Astrocyte of the hippocampus (primary cell): ENCODE measurements at regions not wholly inside any gene's neighbourhood (a gene's known extent, or its start where the extent isn't known, plus 50 kb on each side); places are given as distances from the start of the nearest gene placed in this dataset.
A peak's percentile ranks its signal among the peaks of the same experiment; 100 is the strongest.

Source experiments
- DNase-seq: peaks from one replicate; pipeline ENCODE4 v3.0.0; 2011; ENCODE audit warnings: low read depth, low spot score

DNA sequence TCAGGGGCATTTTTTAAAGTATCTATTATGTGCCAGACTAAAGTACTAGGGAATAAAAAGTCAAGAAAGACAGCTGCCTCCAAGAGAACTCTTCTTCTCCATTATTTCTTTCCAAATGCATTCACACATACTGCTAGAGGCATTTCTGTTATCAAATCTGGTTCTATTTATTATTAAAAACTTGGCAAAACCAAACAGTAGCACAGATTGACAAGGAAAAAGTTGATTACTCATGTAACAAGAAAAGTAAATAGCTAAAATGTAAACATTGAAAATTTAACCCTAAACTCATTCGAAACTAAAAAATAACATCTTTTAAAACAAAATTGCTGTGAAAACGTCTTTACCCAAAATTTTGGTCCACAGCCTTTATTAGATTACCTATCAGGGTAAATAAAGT is 132.9 kb upstream of the GUCY1A2 start:
- DNase-seq: no peak

DNA sequence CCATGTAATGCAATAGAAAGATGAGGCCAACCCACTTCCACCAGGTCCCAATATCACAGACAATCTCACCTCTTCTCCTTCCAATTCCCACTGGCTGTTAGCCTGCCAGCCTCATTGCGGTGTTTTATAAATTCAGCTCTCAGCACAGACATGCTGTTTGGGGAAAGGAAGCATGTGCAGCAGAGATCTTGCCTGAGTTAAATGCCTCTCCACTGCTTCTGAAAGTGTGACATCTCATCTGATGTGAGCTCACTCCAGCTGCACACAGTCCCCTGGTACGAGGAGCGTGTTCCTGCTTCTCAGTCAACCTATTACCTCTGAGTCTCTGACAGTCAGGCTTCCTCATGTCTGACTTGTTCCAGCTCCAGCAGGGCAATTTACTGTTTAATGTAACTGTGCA is 122.7 kb upstream of the GUCY1A2 start:
- DNase-seq: no peak

DNA sequence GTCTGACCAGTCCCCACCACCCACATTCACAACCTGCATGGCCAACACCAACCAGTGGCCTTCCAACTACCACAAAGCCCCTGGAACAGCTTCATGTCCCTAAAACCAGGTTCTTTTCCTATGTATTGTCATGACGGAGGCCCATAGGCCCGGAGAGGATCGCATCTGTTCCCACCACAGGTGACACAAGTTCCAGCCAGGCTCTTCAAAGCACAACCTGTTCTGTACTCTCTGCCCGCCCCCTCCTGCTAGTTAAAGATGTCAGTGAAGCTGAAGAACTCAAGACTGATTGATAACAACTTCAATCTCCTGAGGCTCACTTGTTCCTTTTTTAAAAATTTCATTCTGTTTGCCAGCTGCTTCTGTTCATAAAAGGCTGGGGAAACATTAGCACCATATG is 121.1 kb upstream of the GUCY1A2 start:
- DNase-seq: no peak

DNA sequence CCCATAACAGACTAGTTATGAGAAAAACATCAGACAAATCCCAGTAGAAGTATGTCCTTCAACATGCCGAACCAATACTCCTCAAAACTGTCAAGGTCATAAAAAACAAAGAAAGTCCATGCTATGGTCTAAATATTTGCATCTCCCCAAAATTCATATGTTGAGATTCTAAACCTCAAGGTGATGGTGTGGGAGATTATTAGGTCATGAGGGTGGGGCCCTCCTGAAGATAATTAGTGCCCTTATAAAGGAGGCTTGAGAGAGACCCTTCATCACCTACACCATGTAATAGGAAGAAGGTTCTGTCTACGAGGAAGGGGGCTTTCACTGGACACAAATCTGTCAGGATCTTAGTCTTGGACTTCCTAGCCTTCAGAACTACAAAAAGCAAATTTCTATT is 118.6 kb upstream of the GUCY1A2 start:
- DNase-seq: no peak

DNA sequence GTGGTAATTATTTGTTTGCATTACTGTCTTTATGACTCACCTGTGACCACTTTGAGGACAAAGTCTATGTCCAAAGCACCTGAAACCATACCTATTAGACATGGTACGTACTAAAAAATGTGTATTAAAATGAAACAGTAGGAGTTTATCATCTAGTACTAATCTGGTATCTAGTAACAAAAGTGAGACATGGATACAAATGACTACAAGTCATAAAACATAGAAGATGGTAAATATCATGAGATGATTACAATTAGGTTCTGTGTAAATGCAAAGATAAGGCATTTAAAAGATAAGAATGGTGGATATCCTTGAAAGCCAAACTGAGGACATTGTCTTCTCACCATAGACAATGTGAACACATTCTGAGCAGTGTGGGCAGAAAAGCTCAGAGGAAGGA is 113.5 kb upstream of the GUCY1A2 start:
- DNase-seq: no peak

DNA sequence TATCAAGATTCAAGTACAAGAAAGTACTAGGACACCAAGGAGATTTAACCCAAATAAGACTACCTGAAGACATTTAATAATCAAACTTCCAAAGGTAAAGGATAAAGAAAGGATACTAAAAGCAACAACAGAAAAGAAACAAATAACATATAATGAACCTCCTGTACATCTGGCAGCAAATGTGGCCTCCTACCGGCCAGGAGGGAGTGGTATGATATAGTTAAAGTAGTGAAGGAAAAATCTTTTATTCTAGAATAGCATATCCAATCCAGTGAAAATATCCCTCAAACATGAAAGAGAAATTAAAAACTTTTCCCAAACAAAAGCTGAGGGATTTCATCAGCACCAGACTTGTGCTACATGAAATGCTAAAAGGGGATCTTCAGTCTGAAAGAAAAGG is 104.7 kb upstream of the GUCY1A2 start:
- DNase-seq: no peak

DNA sequence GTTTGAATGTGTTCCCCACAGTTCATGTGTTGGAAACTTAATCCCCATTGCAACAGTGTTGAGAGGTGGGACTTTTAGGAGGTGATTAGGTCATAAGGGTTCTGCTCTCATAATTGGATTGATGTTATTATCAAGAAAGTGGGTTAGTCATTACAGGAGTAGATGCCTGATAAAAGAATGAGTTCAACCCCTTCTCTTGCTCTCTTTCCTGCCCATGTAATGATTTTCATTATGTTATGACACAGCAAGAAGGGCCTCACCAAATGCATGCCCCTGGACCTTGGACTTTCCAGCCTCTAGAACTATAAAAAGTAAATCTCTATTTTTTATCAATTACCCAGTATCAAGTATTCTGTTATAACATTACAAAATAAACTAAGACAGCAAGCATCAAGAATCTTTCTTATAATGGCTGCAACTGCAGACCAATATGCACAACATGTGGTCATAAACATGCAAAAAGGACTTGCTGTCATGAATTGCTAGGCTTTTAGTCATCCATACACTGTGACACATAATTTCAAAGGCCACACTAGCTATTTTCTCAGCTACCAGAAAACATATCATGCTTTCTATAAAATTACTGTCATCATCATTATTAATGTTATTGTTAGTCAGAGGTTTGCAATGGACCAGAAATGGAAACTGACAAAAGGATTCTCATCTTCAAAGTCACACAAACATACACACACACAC is 99.9 kb upstream of the GUCY1A2 start:
- no peak for DNase-seq

DNA sequence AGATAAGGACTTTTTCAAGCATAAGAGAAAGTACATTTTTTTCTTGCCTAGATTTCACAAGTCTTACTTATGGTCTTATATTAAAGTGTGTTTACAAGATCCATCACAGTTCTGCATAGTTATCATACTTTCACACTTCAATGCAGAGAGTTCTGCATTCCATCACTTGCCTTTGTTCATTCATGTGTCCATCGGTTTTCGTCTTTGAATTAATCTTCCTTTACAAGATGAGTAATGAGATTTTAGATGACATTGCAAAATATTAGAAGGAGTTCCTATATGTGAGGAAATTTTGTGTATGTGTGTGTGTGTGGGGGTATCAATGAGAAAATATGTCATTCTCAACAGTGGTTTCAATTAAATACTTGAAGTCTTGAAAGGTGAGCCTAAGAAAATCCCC is 98.1 kb upstream of the GUCY1A2 start:
- peak; percentile 68 for DNase-seq

DNA sequence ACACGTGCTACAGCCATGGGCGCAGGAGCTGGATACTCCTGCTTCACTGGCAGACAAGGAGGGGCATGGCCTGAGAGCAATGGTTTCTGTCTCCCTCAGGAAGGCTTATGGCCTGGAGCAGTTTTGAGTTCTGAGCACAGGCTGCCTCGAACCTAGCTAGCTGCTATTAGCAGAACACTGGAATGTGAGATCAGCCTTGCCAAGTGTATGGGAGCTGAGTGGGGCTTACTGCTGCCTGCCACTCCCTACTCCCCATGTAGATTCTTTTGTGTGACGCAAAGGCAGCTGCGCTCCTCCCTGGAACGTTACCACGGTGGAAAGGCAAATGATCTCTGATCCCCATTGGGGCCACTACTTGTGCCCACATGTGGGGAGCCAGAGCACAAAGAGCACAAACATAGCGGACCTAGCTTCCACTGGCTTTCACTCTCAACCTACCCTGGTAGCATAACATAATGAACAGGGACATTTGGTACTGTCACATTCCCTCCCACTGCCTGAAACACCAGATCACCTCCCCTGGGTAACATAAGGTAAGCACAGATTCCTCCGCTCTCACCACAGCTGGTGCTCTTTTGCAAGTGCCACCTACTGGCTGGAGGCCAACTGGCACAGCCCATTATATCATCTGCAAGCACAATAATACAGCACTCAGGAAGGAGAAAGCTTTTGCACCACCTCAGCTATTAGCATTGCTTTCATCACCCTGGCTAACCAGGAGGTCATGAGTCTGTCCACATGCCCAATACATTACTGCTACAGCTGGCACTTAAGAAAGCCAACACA is 84.6 kb upstream of the GUCY1A2 start:
- DNase-seq: no peak

DNA sequence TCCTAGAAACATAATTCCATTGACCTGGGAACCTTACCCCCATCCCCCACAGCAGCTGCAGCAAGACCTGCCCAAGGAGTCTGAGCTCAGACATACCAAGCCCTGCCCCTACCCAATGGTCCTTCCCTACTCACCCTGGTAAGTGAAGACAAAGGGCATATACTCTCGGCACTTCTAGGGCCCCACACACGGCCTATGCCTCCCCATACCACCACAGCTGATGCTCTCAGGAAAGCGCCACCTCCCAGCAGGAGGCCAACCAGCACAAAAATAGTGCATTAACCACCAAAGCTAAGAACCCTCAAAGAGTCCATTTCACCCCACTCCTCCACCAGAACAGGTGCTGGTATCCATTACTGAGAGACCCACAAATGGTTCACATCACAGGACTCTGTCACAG is 74.4 kb upstream of the GUCY1A2 start:
- DNase-seq: no peak

DNA sequence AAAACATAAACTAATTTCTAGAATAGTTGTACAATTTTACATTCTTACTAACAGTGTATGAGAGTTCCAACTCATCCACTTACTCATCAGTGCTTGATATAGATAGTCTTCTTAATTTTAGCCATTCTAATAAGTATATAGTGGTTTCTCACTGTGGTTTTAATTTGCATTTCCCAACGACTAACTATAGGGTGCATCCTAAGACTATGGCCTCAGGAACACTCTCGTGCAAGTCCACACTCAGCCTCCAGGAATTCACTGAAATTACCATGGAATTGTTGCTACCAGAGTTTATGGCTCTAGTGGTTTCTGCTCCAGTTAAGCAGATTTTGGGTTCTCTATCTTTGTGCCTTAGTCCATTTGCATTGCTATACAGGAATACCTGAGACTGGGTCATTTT is 60.1 kb upstream of the GUCY1A2 start:
- peak; percentile 6 for DNase-seq

DNA sequence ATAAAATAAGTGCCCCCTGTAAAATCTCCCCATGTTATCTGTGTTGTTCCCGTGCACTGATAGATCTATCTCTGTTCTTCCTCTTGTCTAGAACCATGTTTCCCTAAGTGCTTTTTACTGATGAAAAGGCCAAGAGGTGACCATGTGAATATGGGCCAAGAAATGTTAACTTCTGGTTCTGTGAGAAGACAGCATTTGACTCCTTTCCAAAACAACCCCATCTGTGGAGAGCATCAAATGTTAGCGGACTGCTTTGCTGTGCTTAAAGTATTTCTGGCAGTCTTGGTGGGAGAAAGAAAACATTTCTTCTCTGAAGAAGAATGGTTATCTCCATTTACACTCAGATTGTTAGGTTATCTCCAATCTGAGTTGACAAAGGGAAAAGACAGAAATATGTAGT is 58.6 kb upstream of the GUCY1A2 start:
- peak; percentile 5 for DNase-seq

DNA sequence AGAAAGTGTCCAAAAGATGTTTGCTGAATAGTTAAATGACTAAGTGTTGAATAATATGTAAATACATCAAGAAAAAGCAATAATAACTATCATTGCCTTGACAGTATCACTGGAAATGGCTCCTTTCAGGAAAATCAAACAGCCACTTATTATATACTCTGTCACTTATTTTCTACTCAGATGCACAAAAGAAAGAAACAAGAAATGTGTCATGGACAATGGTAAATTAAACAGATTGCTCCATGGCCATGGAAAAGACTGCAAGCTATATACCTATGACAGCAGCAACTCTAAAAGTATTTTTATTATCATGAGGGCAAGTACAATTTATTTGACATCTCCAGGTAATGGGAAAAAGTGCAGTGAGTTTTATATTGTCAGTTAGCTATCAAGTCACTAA is 52.9 kb upstream of the GUCY1A2 start:
- no peak for DNase-seq
